ENCODE measurements at regions not wholly inside any gene's neighbourhood (a gene's known extent, or its start where the extent isn't known, plus 50 kb on each side); places are given as distances from the start of the nearest gene placed in this dataset.

DNA sequence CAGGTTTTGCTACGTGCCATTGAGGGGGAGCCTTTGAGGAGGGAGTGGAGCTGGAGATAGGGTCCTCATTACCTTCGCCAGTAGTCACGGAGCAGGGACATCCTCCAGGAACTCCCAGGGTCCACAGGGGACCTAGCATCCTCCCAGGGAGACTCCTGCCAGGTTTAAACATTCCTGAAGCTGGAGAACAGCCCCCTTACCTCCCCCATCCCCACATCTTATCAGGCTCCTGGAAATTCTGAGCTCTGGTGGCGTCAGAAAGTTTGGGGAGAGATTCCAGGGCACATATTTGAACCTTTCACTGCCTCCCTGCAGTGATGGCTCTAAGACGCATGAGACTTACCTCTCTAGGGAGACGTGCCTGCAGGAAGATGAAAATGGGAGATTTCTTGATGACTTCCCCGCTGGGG lies 192.3 kb upstream of the GSC start:
- no peak for TF ChIP-seq POLR2A (IDR thresholded peaks at IDR 0.05)
- TF ChIP-seq, protein P1, sequence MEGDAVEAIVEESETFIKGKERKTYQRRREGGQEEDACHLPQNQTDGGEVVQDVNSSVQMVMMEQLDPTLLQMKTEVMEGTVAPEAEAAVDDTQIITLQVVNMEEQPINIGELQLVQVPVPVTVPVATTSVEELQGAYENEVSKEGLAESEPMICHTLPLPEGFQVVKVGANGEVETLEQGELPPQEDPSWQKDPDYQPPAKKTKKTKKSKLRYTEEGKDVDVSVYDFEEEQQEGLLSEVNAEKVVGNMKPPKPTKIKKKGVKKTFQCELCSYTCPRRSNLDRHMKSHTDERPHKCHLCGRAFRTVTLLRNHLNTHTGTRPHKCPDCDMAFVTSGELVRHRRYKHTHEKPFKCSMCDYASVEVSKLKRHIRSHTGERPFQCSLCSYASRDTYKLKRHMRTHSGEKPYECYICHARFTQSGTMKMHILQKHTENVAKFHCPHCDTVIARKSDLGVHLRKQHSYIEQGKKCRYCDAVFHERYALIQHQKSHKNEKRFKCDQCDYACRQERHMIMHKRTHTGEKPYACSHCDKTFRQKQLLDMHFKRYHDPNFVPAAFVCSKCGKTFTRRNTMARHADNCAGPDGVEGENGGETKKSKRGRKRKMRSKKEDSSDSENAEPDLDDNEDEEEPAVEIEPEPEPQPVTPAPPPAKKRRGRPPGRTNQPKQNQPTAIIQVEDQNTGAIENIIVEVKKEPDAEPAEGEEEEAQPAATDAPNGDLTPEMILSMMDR (IDR thresholded peaks at IDR 0.05 in 4 of 5, conservative IDR thresholded peaks at IDR 0.05 in 1 of 5), result no peak
- in situ Hi-C loops (cut with MboI; ENCODE audit: low sequenced_read_pairs in 4 of 4), result no loop called here
- intact Hi-C loops (cut with DNase I; ENCODE audit: low total_unique reads), result no loop called here
- Histone ChIP-seq H3K9me3 (no peaks in the 10 kb centered on the region), H3K36me3 (no peaks in the 10 kb centered on the region), H3K4me3 (no peak overlapping the region), H3K27ac (no peak overlapping the region), H3K4me1 (no peaks in the 10 kb centered on the region), H3K27me3 (no peaks in the 10 kb centered on the region)
- ATAC-seq (no peak), DNase-seq (no peak)

DNA sequence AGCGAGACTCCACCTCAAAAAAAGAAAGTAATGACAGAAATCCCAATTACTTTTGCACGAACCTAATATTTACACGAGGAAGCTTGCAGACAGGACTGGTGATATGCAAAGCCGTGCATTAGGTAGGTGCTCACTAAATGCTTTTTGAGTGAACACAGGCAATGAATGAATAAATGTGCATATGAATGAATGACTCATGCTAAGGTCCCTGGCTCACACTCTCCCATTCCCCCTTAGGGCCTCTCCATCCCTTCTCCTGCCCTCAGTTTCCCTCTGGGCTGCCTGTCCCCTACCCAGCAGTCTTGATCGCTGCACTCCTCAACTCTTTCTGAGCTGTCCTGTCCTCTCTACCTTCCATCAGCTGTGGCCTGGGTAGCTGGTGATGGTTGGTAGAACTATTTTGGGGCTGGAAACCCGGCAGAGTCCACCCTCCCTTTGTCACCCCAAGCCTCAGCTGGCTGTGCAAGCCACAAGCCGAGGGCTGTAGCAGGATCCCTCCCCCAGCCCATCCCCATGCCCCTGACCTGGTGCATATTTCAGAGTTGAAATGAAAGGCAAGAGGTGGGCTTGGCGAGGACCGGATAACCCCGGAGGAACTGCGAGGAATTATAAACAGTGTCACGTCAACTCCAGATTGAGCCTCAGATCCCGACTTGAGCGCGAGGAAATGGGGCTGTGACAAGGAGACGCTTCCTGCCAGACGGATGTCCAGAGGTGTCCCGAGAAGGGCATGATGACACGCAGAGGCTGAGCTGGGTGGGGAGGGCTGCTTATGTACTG lies 191.7 kb upstream of the GSC start:
- H3K27me3 ChIP-seq, result no peaks in the 10 kb centered on the region
- TF ChIP-seq, protein P1 (IDR thresholded peaks at IDR 0.05 in 4 of 5, conservative IDR thresholded peaks at IDR 0.05 in 1 of 5), result no peak
- no peak for TF ChIP-seq POLR2A (IDR thresholded peaks at IDR 0.05)
- no peak for DNase-seq
- intact Hi-C loops (cut with DNase I; ENCODE audit: low total_unique reads), result no loop called here
- H3K9me3 ChIP-seq, result no peaks in the 10 kb centered on the region
- no peak for ATAC-seq
- no peak overlapping the region for H3K27ac ChIP-seq
- no peak overlapping the region for H3K4me3 ChIP-seq
- no peaks in the 10 kb centered on the region for H3K36me3 ChIP-seq
- in situ Hi-C loops (cut with MboI; ENCODE audit: low sequenced_read_pairs in 4 of 4), result no loop called here
- no peaks in the 10 kb centered on the region for H3K4me1 ChIP-seq

DNA sequence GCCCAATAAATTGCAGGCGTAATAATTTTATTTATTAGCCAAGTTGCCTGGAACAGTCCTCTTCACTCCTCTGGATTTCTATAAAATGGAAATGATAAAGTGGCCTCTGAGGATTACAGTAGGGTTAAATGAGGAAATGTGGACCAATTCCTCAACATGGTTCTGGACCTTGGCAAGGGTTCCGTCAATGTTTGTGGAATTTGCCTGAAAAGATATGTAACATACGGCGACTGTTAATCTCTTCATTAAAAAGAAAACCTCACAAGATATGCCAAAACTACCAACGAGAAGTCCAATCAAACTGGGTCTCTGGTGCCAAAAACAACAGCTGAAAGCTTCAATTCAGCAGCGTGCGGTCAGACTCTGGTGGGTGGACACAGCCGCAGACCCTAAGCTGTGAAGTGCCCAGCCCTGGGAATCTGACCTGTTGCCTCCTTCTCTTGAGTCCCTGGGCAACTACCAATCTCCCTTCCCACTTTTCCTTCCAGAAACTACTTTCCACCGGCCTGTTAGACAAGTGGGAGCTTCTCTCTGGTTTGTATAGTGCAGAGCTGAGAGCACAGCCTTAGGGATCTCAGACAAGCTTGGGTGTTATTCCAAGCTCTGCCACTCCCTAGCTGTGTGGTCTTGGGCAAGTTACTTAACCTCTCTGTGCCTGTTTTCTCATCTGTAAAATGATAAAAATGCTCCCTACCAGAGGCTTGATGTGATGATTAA lies 190.5 kb upstream of the GSC start:
- intact Hi-C loops (cut with DNase I; ENCODE audit: low total_unique reads), result no loop called here
- no peak for DNase-seq

DNA sequence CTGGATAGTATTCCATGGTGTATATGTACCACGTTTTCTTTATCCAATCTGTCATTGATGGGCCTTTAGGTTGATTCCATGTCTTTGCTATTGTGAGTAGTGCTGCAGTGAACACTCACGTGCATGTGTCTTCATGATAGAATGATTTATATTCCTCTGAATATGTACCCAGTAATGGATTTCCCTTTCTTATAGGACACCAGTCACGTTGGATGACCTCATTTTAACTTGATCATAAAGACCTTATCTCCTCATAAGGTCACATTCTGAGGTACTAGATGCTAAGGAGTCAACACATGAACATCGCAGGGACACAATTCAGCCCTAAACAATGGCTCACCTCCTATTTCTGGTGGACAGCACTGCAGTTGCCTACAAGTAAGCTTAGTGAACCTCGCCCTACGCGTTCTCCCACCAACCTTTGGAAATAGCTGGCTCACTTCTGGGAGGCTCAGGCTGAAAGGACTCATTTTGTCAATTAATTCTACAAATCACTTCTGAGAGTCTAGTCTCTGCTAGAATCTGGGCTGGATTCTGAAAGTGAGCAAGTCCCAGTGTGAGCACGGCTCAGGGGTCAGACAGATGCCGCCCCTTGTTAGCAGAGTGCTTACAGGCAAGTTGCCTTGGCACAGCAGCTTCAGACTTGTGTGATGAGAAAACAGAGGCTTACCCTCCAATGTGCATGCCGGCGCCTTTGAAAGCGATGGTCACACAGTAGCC lies 183.8 kb upstream of the GSC start:
- in situ Hi-C loops (cut with MboI; ENCODE audit: low sequenced_read_pairs in 4 of 4) (no loop called here), intact Hi-C loops (cut with DNase I; ENCODE audit: low total_unique reads) (no loop called here)
- H3K4me3 ChIP-seq, result no peak overlapping the region
- no peaks in the 10 kb centered on the region for H3K27me3 ChIP-seq
- DNase-seq (no peak), ATAC-seq (no peak)
- no peaks in the 10 kb centered on the region for H3K9me3 ChIP-seq
- H3K36me3 ChIP-seq, result no peaks in the 10 kb centered on the region
- H3K4me1 ChIP-seq, result no peaks in the 10 kb centered on the region
- TF ChIP-seq, protein P1 (IDR thresholded peaks at IDR 0.05 in 4 of 5, conservative IDR thresholded peaks at IDR 0.05 in 1 of 5), result no peak
- TF ChIP-seq POLR2A (IDR thresholded peaks at IDR 0.05), result no peak
- H3K27ac ChIP-seq, result no peak overlapping the region

More for the DNA sequence above, 190.5 kb upstream of the GSC start:
- no peaks in the 10 kb centered on the region for H3K4me1 ChIP-seq
- H3K27me3 ChIP-seq, result no peaks in the 10 kb centered on the region
- no peak for ATAC-seq
- H3K27ac ChIP-seq, result no peak overlapping the region
- in situ Hi-C loops (cut with MboI; ENCODE audit: low sequenced_read_pairs in 4 of 4), result no loop called here
- no peak for TF ChIP-seq POLR2A (IDR thresholded peaks at IDR 0.05)
- TF ChIP-seq, protein P1 (IDR thresholded peaks at IDR 0.05 in 4 of 5, conservative IDR thresholded peaks at IDR 0.05 in 1 of 5), result no peak
- H3K9me3 ChIP-seq, result no peaks in the 10 kb centered on the region
- no peaks in the 10 kb centered on the region for H3K36me3 ChIP-seq
- no peak overlapping the region for H3K4me3 ChIP-seq

Measured in gastrocnemius medialis (tissue), 4 donors.